ENCODE measurements at regions not wholly inside any gene's neighbourhood (a gene's known extent, or its start where the extent isn't known, plus 50 kb on each side); places are given as distances from the start of the nearest gene placed in this dataset.

- Histone ChIP-seq H3K9me2 (ENCODE audit: insufficient read depth) (no peaks in the 10 kb centered on the region), H3K9ac (no peak overlapping the region), H3K27me3 (replicated peaks; ENCODE audit: insufficient read depth) (no peaks in the 10 kb centered on the region), H3K36me3 (ENCODE audit: low read depth) (no peaks in the 10 kb centered on the region), H4K20me1 (ENCODE audit: insufficient read depth) (no peaks in the 10 kb centered on the region), H2AFZ (no peak overlapping the region), H3F3A (ENCODE audit: insufficient read depth) (no peaks in the 10 kb centered on the region), H3K79me2 (ENCODE audit: insufficient read depth) (no peaks in the 10 kb centered on the region), H3K4me1 (ENCODE audit: insufficient read depth) (no peaks in the 10 kb centered on the region), H3K9me3 (ENCODE audit: low read depth) (no peaks in the 10 kb centered on the region), H3K4me2 (ENCODE audit: unreplicated experiment) (no peak overlapping the region), H3K4me3 (no peak overlapping the region), H3K27ac (no peak overlapping the region)
- DNase-seq, result no peak
- in situ Hi-C loops (cut with MboI), result no loop called here
- WGBS, 2 experiments (ENCODE audit: low coverage in 1 of 2, low lambda C conversion rate in 2 of 2, missing lambda C conversion rate in 2 of 2), result 15 to 16% methylated on average over 11 of the region's 11 CpGs
- TF ChIP-seq EZH2phosphoT487 (IDR thresholded peaks at IDR 0.05; ENCODE audit: insufficient read depth, low read depth) (no peak), EZH2 (IDR thresholded peaks at IDR 0.05; ENCODE audit: insufficient read depth, poor library complexity, severe bottlenecking) (no peak)
Observed at GRCh38 chr11:116427903-116428637, 344.7 kb downstream of the BUD13 start.

GRCh38 chr11:116427337-116427902, 345.4 kb downstream of the BUD13 start:
- in situ Hi-C loops (cut with MboI), result no loop called here
- Histone ChIP-seq H3K9me2 (ENCODE audit: insufficient read depth) (no peaks in the 10 kb centered on the region), H3K4me2 (ENCODE audit: unreplicated experiment) (no peak overlapping the region), H3K9ac (no peak overlapping the region), H2AFZ (no peak overlapping the region), H3K4me3 (no peak overlapping the region), H3K36me3 (ENCODE audit: low read depth) (no peaks in the 10 kb centered on the region), H3K4me1 (ENCODE audit: insufficient read depth) (no peaks in the 10 kb centered on the region), H4K20me1 (ENCODE audit: insufficient read depth) (no peaks in the 10 kb centered on the region), H3F3A (ENCODE audit: insufficient read depth) (no peaks in the 10 kb centered on the region), H3K27ac (no peak overlapping the region), H3K27me3 (replicated peaks; ENCODE audit: insufficient read depth) (no peaks in the 10 kb centered on the region), H3K79me2 (ENCODE audit: insufficient read depth) (no peaks in the 10 kb centered on the region), H3K9me3 (ENCODE audit: low read depth) (no peaks in the 10 kb centered on the region)
- TF ChIP-seq EZH2phosphoT487 (IDR thresholded peaks at IDR 0.05; ENCODE audit: insufficient read depth, low read depth) (no peak), EZH2 (IDR thresholded peaks at IDR 0.05; ENCODE audit: insufficient read depth, poor library complexity, severe bottlenecking) (no peak)
- DNase-seq, result no peak
- WGBS, 2 experiments (ENCODE audit: low coverage in 1 of 2, low lambda C conversion rate in 2 of 2, missing lambda C conversion rate in 2 of 2), result 11 to 14% methylated on average over 3 of the region's 3 CpGs

GRCh38 chr11:116426761-116427160, 346.0 kb downstream of the BUD13 start:
- Histone ChIP-seq H3K4me1 (ENCODE audit: insufficient read depth) (no peaks in the 10 kb centered on the region), H3K9me3 (ENCODE audit: low read depth) (no peaks in the 10 kb centered on the region), H3K9ac (no peak overlapping the region), H3K4me3 (no peak overlapping the region), H3K36me3 (ENCODE audit: low read depth) (no peaks in the 10 kb centered on the region), H4K20me1 (ENCODE audit: insufficient read depth) (no peaks in the 10 kb centered on the region), H3K9me2 (ENCODE audit: insufficient read depth) (no peaks in the 10 kb centered on the region), H2AFZ (no peak overlapping the region), H3K79me2 (ENCODE audit: insufficient read depth) (no peaks in the 10 kb centered on the region), H3F3A (ENCODE audit: insufficient read depth) (no peaks in the 10 kb centered on the region), H3K27me3 (replicated peaks; ENCODE audit: insufficient read depth) (no peaks in the 10 kb centered on the region), H3K27ac (no peak overlapping the region), H3K4me2 (ENCODE audit: unreplicated experiment) (no peak overlapping the region)
- no peak for TF ChIP-seq EZH2phosphoT487 (IDR thresholded peaks at IDR 0.05; ENCODE audit: insufficient read depth, low read depth)
- TF ChIP-seq EZH2 (IDR thresholded peaks at IDR 0.05; ENCODE audit: insufficient read depth, poor library complexity, severe bottlenecking), result no peak
- DNase-seq, result no peak
- in situ Hi-C loops (cut with MboI), result no loop called here
- 8 to 11% methylated on average over 1 of the region's 1 CpG for WGBS, 2 experiments (ENCODE audit: low coverage in 1 of 2, low lambda C conversion rate in 2 of 2, missing lambda C conversion rate in 2 of 2)

- Histone ChIP-seq H3K4me1 (ENCODE audit: insufficient read depth) (no peaks in the 10 kb centered on the region), H2AFZ (no peak overlapping the region), H3K9me3 (ENCODE audit: low read depth) (no peaks in the 10 kb centered on the region), H3K9me2 (ENCODE audit: insufficient read depth) (no peaks in the 10 kb centered on the region), H3K9ac (no peak overlapping the region), H3K36me3 (ENCODE audit: low read depth) (no peaks in the 10 kb centered on the region), H3K4me3 (no peak overlapping the region), H3K27me3 (replicated peaks; ENCODE audit: insufficient read depth) (no peaks in the 10 kb centered on the region), H3K79me2 (ENCODE audit: insufficient read depth) (no peaks in the 10 kb centered on the region), H3K4me2 (ENCODE audit: unreplicated experiment) (no peak overlapping the region), H4K20me1 (ENCODE audit: insufficient read depth) (no peaks in the 10 kb centered on the region), H3K27ac (no peak overlapping the region), H3F3A (ENCODE audit: insufficient read depth) (no peaks in the 10 kb centered on the region)
- no peak for DNase-seq
- TF ChIP-seq EZH2phosphoT487 (IDR thresholded peaks at IDR 0.05; ENCODE audit: insufficient read depth, low read depth), result no peak
- no peak for TF ChIP-seq EZH2 (IDR thresholded peaks at IDR 0.05; ENCODE audit: insufficient read depth, poor library complexity, severe bottlenecking)
- in situ Hi-C loops (cut with MboI), result no loop called here
- 60 to 67% methylated on average over 4 of the region's 4 CpGs for WGBS, 2 experiments (ENCODE audit: low coverage in 1 of 2, low lambda C conversion rate in 2 of 2, missing lambda C conversion rate in 2 of 2)
Observed at GRCh38 chr11:116424615-116425261, 348.0 kb downstream of the BUD13 start.

Data from GM23248 (cell line).